GM21515 (cell line): ENCODE measurements at regions not wholly inside any gene's neighbourhood (a gene's known extent, or its start where the extent isn't known, plus 50 kb on each side); places are given as distances from the start of the nearest gene placed in this dataset.

Experiments used
- ATAC-seq: cut with Tn5 transposase; IDR thresholded peaks from one replicate; pipeline ENCODE4 v1.9.1; 2021; ENCODE audit not compliant: unreplicated experiment

DNA sequence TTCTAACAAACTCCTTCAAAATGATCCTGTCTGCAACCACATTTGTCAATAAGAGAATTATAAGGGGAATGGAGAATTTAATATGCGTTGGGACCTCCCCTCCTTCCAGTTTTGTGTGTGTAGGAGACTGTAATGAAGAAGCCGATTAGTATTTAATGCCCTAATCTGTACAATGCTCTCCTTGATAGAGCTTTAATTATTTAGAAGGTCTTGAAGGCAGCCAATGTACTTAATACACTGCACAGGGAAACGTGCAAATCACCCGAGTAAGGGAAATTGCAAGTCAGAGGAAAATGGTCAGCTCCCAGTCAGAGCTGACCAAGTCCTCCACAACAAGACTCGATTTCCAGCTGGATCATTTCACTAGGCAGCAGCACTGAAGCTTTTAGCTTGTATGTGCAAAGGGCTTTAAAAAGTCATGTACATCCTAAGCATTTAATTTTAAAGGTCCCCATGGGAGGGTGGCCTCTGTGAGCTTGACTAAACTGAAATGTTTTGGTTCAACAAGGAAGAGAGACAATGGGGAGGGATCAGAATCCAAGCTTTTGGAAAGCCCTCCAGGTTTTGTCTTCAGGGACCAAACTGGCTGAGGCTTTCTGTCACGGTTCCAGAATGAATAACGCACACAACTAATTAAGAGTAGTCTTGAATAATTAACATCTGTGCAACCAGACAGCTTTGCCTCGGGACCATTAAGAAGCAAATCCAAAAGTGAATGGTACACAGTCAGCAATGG lies 159.8 kb upstream of the MITF start:
- ATAC-seq: no peak

DNA sequence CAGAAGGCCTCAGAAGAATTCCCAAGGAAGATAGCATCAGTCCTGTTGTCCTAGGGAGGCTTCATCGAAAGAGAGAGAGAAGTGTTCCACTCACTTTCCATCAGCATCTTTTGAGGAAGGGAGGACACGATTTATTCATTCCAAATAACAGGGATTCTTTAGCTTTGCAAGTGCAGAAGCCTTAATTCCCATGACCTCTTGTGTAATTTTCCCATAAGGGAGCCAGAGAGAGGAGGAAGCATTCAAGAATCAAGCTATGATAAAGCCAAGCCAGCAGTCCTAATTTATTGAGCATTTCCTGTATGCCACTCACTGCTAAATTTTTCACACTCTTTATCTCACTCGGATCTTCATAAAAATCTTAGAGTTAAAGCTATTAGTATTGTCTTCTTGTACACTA lies 169.7 kb upstream of the MITF start:
- ATAC-seq: no peak

DNA sequence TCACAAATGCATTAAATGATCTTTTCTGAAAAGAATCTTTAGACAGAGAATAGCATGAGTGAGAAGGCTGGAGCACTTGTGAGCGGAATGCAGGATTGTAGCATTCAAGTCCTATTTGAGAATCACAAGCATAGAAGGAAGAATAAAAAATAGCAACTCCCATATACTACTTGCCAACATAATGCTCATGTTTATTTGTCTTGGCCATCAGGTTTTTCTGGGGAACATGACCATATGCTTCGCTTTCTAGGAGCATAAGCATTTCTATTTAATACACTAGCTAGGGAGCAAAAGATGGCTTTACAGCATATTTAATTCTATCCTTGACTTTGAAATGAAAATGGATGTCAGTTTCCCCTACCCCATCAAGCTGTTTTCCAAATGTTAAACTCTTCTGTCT lies 170.3 kb upstream of the MITF start:
- ATAC-seq: no peak

DNA sequence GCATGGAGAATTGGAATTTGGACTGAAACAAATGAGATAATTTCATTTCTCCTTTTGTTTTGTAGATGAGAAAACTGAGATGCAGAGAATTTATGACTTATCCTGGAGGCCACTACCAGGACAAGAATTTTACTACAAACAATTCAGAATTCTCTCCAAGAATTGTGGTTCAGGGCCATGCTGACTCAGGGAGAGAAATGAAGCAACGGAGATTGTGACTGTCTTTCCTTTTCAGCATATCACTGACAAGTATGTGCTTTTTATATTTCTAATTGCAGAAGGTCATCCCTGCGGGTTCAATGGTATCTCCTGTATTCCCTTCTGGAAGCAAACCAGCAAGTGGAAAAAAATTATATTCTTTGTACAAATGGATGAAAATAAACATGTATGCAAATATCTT lies 170.8 kb upstream of the MITF start:
- ATAC-seq: no peak

DNA sequence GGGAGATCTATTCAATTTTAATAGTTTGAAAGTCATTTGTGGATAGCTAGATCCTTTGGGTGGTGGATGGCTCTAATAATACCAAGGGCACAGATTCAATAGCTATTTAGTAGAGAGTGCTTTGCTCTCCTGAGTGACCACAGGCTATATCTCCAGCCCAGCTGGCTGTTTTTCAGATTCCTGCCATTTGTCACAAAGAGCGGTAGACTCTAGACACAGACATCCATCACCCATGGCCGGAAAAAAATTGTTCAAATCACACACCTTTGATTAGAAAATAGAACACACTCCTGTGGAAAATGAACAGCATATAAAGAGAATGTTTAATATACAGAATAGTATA lies 171.6 kb upstream of the MITF start:
- no peak for ATAC-seq

DNA sequence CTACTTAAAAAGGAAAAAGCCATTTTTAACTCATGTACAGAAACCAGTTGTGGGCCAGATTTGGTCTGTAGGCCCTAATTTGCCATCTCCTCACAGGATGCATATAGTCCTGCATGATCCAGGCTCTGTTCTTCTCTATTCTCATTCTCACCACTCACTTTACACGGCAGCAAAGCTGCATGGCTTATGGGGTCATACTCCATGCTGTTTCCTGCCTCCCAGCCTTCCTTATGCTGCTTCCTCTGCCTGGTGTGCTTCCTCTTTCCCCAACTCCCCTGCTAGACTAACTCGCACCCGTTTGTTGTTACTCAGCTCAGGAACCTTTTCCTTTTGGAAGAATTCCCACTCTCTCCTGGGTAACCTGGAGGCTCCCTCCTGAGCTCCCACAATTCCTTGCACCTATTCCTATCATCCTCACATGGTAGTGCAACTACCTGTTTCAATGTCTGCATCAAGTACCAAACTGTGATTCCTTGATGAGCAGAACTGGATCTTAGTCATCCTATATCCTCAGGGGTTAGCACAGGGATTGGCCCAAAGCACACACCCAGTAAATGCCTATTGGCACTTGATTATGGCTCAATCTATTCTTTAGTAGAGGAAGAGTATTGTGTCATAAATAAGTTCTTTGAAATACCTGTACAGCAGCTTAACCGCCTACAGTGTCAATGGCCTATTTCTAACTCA lies 172.1 kb upstream of the MITF start:
- no peak for ATAC-seq

DNA sequence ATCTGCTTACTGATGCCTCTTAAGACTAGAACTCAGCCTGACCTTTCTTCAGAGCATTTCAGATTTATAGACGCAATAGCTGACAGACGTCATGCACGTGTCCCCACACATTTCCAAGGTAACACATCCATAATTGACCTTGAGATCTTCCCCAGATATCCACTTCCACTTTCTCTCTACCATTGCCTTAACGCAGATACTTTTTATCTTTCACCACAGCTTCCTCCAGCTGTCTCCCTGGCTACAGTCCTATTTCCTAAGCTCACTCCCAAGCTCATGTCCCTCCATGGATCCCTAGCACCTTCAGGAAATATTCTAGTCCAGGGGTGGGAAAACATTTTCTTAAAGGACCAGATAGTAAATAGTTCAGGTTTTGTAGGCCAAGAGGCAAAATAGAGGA lies 173.0 kb upstream of the MITF start:
- no peak for ATAC-seq

DNA sequence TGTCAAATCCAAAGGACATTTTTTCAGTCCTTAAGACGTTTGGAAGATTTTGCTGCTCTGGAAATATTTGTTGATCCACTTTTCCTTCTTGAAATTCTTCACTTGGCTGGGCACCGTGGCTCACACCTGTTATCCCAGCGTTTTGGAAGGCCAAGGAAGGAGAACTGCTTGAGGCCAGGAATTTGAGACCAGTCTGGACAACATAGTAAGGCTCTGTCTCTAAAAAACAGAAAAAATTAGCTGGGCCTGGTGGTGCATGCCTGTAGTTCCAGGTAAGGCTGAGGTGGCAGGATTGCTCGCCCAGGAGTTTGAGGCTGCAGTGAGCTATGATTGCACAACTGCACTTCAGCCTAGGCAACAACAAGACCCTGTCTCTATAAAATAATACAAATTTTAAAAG lies 173.9 kb upstream of the MITF start:
- ATAC-seq: no peak

DNA sequence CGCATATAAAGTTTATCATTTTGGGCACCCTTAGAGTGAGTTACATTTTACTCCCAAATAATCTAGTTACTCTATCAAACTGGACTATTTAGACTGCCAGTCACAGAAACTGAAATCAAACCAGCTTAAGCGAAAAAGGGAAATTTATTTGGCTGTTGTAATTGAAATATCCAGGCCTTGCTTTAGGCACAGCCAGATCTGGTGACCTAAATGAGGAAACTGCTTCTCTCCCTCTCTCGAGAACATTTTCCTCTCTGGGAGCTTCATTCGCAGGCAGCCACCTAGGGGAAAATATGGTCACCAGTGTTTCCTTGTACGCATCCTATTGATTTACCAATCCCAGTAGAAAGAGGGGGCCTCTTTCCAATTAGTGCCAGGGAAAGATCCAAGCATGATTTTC lies 175.3 kb upstream of the MITF start:
- ATAC-seq: no peak

DNA sequence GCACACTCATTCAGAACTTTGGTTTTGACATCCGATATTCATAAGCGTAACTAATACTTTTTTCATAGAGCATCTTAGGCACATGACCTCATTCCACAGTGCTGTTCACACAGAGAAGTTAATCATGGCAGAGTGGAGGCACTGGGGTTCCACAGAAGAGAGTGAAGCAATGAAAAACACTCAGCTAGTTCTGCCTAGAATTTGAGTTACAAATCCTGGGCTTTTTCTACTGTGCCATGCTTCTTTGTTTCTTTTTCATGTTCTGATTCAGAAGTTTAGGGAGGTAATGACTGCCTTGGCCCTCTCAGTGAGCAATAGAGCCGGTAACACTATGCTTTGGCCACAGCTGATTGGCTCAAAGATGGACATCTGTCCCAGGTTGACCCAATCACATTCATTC lies 176.1 kb upstream of the MITF start:
- ATAC-seq: no peak

DNA sequence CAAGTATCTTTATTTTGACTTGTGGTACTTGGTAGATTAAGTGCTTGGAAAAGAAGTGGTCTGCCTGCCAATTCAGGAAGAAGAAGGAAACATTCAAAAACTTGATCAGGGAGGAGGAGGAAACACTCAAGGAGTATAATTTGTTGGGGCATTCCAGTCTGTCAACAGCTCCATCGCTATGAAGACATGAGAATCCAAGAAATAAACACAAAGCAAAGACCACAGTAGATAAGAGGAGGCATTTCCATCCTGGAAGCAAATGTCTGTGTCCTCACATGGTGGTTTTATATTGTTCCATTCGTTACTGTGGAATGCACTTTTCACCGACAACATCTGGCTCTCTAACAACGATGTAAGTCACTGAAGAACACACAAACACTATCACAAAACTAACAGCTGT lies 176.1 kb upstream of the FRMD4B start:
- ATAC-seq: no peak

DNA sequence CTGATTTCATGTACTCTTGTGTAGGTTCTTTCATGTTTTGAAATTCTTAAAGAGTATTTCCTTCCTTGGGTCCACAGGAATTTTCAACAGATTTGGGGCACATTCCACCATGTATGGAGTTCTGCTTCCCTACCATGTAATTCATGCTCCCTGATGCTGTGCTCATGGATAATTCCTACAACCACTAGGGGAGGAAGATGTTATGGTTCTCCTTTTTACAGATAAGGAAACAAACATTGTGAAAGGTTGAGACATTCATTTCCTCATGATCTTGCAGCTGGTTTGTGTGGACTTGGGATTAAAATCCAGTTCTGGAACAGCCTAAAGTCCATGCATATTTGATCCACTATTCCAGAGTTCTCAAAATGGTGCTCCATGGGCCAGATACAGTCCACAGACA lies 174.9 kb upstream of the FRMD4B start:
- no peak for ATAC-seq

DNA sequence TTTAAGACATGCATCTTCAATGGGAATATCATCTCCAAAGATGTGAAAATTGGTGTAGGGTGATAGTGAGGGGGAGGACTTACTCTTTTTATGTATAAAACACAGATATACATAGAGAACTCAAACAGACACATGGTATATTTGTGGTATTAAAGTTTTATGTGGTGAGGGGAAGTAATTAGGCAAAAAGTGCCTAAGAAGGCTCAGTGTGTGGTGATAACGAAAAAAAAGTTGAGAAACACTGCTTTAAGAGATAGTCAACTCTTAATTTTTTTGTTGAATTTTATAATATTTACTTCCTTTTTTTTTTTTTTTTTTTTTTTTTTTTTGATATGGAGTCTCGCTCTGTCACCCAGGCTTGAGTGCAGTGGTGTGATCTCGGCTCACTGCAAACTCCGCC lies 174.2 kb upstream of the FRMD4B start:
- no peak for ATAC-seq

DNA sequence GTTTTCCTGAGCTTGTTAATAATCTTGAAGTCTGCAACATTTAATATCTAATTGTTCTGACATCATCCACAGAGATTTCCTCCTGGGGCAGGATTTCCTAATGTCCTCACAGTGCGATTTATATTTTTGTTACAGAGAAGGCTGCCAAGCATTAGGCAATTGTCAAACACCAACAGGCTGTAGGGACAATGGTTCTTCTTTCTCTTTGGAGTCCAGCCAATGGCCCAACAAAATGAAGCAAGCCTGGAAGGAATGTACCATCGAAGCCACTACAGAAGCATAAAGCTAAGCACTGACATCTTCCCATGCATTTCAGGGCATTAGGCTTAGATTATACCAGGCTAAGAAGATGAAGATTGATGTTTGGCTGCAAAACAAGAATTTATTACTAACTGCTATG lies 173.0 kb upstream of the FRMD4B start:
- no peak for ATAC-seq

DNA sequence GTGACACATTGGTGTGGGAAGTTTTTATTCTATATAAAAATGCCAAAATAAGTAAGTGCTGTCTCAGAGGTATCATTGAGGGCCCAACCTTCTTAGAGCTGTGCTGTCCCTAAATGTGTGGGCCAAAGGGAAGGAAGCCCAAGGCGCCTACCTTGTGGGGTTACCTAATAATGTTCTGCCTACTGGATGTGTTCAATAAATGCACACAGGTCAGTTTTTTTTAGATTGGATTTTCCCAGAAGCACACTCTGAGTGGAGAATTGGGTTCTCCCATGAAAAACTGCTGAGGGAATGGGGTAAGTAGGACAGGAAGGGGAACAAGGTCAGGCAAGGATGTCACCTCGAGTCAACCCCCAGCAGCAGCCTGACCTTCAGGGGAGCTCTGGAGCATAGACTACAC lies 168.7 kb upstream of the FRMD4B start:
- ATAC-seq: no peak

DNA sequence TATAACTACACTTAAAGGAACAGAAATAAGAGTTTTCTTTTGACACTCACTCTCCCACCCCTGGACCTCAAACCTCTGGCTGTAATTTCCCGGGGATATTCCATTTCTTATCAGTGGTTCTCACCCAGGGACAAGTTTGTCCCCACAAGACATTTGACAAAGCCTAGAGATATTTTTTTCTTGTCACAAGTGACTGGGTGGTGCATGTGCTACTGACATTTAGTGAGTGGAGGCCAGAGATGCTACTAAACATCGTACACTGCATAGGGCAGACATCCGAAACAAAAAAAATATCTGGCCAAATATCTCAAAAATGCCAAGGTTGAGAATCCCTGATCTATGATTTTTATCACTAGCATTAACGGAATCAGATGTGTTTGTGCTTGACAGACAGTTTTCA lies 168.0 kb upstream of the FRMD4B start:
- ATAC-seq: no peak

DNA sequence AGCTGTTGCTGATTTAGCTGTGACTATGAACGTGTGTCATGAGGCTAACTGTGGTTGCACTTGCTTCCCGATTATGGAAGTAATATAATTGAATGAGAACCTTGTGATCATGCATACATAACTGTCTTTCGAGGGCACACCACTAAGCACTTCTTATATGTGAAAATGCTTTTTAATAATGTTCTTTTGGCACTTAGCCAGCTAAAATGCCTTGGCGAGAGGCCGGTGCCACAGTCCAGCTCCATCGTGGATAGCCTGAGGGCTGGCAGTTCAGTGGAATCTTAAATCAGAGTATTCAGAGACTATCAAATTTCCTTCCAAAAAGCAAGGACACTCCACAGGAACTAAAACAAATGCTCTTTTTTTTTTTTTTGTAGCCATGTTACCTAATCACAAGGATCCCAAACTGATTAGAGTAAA lies 161.6 kb upstream of the FRMD4B start:
- ATAC-seq: no peak

DNA sequence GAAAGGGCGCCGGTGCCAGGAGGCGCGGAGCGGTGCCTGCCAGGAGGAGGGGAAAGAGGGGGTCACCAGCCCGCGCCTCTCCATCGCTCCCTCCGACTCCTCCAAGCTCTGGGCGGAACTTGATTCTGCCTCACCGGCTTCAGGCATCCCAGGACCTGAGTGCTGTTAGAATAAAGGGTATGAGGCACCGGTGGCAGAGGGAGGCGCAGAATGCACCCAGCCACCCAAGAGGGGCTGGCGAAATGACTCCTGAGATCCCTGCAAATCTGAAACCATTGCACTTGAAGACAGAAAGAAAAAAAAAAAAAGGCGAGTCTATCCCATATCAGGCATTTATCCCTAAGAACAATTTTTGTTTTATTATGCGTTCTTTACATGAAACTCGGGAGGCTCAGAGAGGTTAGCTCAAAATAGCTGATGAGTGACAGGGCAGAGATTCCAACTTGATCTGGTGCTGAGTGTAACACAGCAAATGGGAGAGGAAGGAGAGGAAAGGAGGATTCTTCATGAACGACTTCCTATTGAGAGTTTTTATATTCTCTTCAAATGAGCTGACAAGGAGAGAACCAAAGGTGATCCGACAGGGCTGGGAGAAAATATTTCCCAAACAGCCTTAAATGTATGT lies 157.0 kb upstream of the FRMD4B start:
- ATAC-seq: no peak

DNA sequence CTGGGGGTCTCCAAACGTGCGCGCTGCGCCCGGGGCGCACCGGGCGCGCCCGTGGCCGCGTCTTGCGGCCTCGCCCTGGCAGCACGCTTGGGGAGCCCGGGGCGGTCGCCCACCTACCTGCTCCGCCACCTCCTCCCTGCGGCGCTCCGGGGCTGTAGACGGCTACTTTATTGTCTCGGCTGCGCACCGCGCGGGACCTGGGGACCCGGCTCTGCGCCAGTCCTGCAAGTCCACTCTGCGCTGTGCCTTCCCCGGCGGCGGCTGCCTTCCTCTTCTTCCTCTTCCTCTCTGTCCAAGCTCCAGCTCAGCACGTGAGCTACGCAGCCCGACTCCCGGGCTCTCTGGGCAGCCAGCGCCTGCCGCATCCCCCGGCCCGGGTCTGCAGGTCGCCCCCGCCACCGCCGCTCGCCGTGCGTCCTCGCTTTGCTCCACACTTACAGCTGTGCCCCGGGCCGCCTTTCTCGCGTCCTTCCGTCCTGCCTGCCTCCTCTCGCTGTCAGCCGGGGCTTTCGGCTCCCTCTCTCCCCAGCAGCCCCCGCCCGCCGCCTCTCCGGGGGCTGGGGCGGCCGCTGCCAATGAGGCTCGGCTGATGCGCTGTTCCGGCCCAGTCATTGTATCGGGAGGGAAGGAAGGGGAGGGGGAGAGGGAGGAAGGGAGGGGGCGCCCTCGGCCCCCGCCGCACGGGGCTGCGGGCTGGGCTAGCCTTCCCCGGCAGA lies 156.4 kb upstream of the FRMD4B start:
- no peak for ATAC-seq

DNA sequence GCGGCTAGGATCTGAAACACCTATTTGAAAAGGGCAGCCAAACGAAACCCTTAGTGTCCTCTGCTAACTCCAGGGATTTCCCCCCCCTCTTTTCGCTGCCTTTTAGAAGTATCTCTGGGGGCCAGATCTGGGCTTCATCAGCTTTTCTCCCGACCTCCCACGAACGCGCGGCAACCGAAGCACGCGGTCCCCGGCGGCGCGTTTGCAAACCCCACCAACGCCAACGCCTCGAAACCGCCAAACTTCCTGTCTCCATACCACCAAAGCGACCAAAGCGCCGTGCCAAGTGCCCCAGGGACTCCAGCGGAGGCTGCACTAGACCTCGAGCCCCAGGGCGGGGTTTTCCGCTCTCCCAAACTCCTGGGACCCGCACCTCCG lies 155.8 kb upstream of the FRMD4B start:
- no peak for ATAC-seq

DNA sequence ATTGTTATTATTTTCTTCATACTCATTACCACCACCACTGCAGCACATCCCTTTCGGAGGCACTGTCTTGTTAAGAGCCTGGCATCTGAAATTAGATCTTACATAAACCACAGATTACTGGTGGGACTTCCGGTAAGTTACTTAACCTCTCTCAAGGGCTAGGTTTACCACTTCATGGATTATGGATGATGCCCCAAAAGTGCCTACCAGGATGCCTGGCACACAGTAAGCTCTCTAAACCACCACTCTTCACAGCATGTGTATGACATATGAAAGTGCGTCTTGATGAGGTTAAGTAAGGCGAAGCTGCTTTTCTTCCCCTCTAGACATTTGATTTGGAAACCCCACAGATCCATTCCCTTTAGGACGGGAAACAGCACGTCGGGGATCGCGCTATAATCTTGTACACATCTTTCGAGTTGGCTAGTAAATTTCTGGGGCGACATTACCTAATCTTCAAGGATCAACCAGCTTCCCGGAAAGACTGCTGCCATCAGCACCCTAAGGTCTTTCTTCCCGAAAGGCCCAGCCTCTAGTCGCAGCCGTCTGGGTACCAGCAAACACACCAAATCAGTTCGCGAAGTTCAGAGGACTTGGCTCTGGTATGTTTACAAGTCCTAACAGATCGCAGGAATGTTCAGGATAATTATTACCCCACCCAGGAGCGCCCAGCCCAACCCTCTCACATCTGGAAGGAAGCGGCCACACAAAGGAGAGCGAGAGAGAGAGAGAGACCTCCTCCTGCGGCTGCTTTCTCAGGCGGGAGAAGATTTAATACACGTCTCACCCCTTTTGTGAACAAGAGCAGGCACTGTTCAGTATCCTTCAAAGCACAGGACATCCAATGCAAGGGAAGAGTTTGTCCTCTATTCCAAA lies 155.1 kb upstream of the FRMD4B start:
- no peak for ATAC-seq
